GM12874 (cell line): ENCODE measurements at regions not wholly inside any gene's neighbourhood (a gene's known extent, or its start where the extent isn't known, plus 50 kb on each side); places are given as distances from the start of the nearest gene placed in this dataset.

Experiments
- TF ChIP-seq, protein P1 (sequence below): IDR thresholded peaks from 2 replicates; pipeline ENCODE4 v1.5.1; 2011; ENCODE audit warnings: low read depth, mild to moderate bottlenecking, control low read depth, low read length, moderate library complexity; ENCODE audit not compliant: insufficient read depth

DNA sequence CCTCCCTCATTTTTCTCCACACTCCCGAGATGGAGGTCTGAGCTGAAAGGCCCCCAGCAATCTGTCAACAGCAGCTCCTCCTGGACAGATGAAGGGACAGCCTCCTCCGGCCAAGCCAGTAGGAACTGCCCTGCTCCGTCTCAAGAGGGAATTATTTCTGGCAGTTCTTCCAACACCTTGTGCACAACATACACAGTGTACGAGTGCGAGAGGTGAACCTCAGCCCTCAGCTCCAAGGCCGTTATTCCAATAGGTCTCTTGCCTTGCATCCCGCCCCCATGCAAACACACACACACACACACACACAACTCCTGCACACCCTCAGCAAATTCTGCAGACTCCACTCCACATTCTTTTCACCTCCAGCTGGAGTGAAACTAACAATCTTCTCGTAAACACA lies 181.7 kb upstream of the FAR2 start:
- TF ChIP-seq, protein P1, sequence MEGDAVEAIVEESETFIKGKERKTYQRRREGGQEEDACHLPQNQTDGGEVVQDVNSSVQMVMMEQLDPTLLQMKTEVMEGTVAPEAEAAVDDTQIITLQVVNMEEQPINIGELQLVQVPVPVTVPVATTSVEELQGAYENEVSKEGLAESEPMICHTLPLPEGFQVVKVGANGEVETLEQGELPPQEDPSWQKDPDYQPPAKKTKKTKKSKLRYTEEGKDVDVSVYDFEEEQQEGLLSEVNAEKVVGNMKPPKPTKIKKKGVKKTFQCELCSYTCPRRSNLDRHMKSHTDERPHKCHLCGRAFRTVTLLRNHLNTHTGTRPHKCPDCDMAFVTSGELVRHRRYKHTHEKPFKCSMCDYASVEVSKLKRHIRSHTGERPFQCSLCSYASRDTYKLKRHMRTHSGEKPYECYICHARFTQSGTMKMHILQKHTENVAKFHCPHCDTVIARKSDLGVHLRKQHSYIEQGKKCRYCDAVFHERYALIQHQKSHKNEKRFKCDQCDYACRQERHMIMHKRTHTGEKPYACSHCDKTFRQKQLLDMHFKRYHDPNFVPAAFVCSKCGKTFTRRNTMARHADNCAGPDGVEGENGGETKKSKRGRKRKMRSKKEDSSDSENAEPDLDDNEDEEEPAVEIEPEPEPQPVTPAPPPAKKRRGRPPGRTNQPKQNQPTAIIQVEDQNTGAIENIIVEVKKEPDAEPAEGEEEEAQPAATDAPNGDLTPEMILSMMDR = no peak

DNA sequence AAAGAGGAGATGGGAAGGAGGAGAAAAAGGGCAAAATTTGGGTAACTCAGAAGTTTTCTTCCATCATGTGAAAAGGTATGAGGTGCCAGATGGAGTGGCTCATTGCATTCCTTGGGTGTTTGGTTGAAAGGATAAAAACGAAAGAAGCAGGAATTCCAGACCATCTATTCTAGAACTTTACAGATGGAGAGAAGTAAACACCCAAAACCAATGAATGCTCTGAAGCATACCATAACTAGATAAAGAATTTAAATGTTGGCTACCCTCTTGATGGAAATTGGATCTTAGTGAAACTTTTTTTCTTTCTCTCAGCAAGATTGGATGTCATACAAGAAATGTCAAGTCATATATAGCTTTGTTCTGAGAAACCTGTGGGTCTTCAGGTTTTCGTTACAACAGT lies 175.6 kb upstream of the FAR2 start:
- TF ChIP-seq, protein P1 = no peak

DNA sequence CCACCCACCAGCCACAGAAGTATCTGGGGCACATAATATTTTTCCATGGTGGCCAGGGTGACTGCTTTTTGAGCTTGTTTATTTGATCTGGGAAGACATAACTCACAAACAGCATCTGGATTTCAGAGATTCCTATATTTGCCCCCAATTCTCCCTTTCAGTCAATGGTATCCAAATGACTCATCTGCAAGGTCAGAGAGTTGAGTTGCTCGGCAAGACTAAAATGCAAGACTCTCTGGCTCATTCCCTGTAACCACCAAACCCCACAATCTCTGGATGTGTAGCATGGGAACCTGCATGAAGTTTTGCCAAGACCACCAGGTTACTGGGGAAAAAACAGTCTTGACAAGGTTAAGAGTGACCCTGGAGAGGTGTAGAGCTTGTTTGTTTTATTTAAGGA lies 174.9 kb upstream of the FAR2 start:
- TF ChIP-seq, protein P1 = no peak

DNA sequence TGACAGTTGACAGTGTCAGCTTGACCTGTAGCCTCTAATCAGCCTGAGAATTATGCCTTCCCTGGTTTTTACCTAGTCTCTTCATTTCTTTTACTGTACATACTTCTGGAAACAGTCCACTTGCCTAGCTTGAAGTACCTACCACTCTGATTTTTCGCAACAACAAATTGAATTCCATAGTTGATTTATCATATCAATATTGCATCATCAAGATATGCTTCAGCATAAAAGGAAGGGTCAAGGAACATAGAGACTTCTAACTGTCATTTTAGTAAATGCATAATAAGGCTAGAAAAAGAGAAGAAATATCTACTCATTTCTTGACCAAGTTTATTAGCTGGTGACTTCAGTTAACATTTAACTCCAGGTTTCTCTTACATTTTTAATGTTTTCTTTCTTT lies 174.2 kb upstream of the FAR2 start:
- TF ChIP-seq, protein P1 = no peak

DNA sequence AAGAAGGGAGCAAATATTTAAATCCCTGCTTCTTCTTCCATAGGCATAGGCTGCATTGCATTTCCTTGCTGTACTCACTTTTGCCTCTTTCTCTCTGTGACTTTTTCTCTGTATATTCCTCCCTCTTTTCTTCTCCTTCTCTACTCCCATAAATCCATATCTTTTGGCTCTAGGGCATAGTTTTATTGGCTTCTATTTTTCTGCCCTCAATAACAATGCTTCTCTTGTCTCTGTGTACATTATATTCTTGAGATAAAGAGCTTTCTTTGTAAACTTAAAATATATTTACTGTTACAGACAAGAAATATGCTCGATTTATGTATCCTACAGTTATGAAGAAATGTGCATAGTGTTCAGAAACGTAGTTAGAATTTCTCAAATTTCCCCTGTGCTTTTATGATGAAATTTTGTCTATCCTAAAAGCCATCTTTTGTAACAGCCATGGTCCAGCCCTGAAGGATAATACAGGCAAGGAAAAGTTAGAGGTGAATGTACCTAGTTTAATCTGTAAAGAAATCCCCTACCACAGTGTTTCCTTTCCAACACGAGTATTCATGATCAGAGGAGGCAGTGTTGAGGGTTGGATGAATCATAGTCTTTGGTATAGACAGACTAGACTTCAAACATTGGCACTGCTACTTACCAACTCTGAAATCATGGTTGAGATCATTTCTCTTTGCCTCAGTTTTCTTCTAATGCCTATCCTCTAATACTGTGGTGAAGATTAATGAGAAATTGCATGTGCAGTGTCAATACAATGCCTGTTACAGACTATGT lies 173.3 kb upstream of the FAR2 start:
- TF ChIP-seq, protein P1 = no peak

DNA sequence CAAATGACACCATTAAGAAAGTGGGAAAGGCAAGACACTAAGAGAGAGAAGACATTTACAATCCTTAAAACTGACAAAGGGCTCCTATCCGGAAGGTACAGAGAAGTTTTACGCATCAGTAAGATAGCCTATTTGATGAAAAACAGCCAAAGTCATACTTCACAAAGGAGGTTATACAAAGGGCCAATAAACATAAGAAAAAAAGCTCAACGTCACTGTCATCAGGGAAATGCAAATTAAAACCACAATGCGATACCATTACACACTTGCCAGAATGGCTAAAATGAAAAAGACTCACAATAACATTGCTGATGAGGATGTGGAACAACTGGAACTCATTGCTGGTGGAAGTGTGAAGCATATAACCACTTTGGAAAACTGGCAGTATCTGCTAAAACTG lies 168.6 kb upstream of the FAR2 start:
- TF ChIP-seq, protein P1 = no peak

DNA sequence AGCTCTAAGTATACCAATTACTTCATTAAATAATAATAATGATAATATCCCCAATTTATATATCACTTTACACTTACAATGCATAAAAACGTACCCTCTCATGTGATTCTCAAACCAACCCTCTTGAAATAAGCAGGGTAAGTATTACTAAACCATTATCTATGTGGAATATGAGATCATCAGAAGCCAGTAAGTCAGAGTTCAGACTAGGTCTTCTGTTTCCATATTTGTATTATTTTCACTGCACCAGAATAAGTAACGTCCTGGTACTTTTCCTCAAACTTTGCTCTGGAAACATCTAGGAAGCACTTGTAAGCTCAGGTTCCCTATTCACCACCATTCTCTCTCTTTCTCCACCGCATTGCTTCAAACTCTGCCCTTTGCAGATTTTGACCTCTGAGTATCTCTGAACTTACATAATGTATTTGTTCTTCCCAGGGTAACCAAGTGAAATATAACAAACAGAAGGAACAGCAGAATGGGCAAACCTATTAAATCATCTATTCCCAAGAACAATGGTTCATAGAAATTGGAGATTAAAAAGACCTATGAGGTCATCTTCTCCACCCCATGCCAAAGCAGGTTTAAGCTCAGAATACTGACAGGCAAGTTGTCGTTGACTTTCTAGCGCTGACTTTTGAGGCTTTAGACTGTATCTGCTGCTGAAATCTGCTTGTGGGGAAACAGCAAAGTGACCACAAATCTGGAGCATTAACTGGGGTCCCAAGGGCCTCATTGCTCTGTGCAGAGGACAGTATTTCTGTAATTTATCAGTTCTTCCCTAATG lies 161.3 kb upstream of the FAR2 start:
- TF ChIP-seq, protein P1 = no peak
